ENCODE measurements at regions not wholly inside any gene's neighbourhood (a gene's known extent, or its start where the extent isn't known, plus 50 kb on each side); places are given as distances from the start of the nearest gene placed in this dataset.

DNA sequence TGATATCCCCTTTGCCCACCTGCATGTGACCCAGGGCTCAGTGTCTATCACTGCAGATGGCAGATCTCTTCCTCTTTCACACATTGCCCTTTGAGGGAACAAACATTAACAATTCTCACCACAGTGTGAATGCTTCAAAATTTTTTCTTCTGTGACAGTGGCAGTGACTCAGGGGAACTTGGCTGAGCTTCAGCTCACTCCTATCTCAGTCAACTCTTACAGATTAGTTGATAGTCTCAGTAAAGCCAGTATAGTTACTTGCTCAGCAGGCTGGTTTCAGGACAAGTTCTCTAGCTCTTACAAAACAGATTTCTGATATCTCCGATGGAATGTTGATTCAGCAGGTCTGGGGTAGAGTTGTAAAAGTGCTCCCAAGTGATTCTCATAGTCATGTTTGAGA, 166.9 kb downstream of the DLEU7 start:
- H3K23me2 ChIP-seq (ENCODE audit: insufficient read length, low read depth, low read length, poor library complexity, severe bottlenecking) = no peaks in the 10 kb centered on the region
- no peak overlapping the region for H3T11ph ChIP-seq (ENCODE audit: low read length)
- TF ChIP-seq, protein P1, sequence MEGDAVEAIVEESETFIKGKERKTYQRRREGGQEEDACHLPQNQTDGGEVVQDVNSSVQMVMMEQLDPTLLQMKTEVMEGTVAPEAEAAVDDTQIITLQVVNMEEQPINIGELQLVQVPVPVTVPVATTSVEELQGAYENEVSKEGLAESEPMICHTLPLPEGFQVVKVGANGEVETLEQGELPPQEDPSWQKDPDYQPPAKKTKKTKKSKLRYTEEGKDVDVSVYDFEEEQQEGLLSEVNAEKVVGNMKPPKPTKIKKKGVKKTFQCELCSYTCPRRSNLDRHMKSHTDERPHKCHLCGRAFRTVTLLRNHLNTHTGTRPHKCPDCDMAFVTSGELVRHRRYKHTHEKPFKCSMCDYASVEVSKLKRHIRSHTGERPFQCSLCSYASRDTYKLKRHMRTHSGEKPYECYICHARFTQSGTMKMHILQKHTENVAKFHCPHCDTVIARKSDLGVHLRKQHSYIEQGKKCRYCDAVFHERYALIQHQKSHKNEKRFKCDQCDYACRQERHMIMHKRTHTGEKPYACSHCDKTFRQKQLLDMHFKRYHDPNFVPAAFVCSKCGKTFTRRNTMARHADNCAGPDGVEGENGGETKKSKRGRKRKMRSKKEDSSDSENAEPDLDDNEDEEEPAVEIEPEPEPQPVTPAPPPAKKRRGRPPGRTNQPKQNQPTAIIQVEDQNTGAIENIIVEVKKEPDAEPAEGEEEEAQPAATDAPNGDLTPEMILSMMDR (conservative IDR thresholded peaks at IDR 0.05) = no peak
- no peak overlapping the region for H3K9ac ChIP-seq (ENCODE audit: extremely low read depth, insufficient read length, low read length)
- H2BK15ac ChIP-seq (ENCODE audit: low read depth, low read length) = no peak overlapping the region
- no peaks in the 10 kb centered on the region for H3K27me3 Mint-ChIP-seq (ENCODE audit: low read depth)
- no peak overlapping the region for H2BK20ac ChIP-seq (ENCODE audit: low read depth, low read length, poor library complexity, severe bottlenecking)
- H2AFZ ChIP-seq (ENCODE audit: low read length) = no peak overlapping the region
- no peak overlapping the region for H3K56ac ChIP-seq (ENCODE audit: insufficient read length, low read depth, low read length)
- H3K18ac ChIP-seq (ENCODE audit: insufficient read length, low read depth, low read length) = no peak overlapping the region
- no CpG with 5 or more reads among the region's 1 CpG for WGBS (ENCODE audit: extremely low coverage, insufficient read length, low lambda C conversion rate)
- H3K4me2 ChIP-seq (ENCODE audit: insufficient read depth, insufficient read length, low read length) = no peak overlapping the region
- no peaks in the 10 kb centered on the region for H3K27me3 ChIP-seq (ENCODE audit: insufficient read depth, low read length)
- H4K5ac ChIP-seq (ENCODE audit: insufficient read length, low read depth, low read length) = no peak overlapping the region
- H4K91ac ChIP-seq (ENCODE audit: insufficient read length, low read depth, low read length) = no peak overlapping the region
- H3K79me2 ChIP-seq (ENCODE audit: insufficient read depth, low read length) = no peaks in the 10 kb centered on the region
- no peak overlapping the region for H3K4ac ChIP-seq (ENCODE audit: low read depth, low read length)
- no peaks in the 10 kb centered on the region for H4K20me1 ChIP-seq (ENCODE audit: control insufficient read depth, insufficient read depth, insufficient read length)
- no peak overlapping the region for H3K14ac ChIP-seq (ENCODE audit: insufficient read depth, low read length)
- no peak overlapping the region for H2BK120ac ChIP-seq (ENCODE audit: low read depth, low read length, poor library complexity, severe bottlenecking)
- no peak overlapping the region for H2BK5ac ChIP-seq (ENCODE audit: insufficient read length, low read length)
- H3K9me3 ChIP-seq (ENCODE audit: control insufficient read depth, low read depth, low read length) = no peaks in the 10 kb centered on the region
- no peaks in the 10 kb centered on the region for H3K79me1 ChIP-seq (ENCODE audit: insufficient read depth, low read depth, low read length, poor library complexity, severe bottlenecking)
- DNase-seq = no peak
- no peak overlapping the region for H3K23ac ChIP-seq (ENCODE audit: insufficient read length, low read depth, low read length)
- H3K9me3 Mint-ChIP-seq = no peaks in the 10 kb centered on the region
- H2AK5ac ChIP-seq (ENCODE audit: insufficient read length, low read length) = no peak overlapping the region
- H3K27ac ChIP-seq (ENCODE audit: insufficient read length, low read depth, low read length) = no peak overlapping the region
- H4K8ac ChIP-seq (replicated peaks; ENCODE audit: insufficient read length, low read depth, low read length) = no peak overlapping the region
- H3K36me3 Mint-ChIP-seq (ENCODE audit: insufficient read depth in 1 of 3, low read depth in 3 of 3) = no peaks in the 10 kb centered on the region
- peaks cover 0 to 5% of the 10 kb centered on the region in 2 experiments; a peak in 2 of 4 replicates for H3K4me1 Mint-ChIP-seq
- H3K4me3 Mint-ChIP-seq = no peak overlapping the region
- H3K4me1 ChIP-seq (ENCODE audit: insufficient read depth, low read length) = no peaks in the 10 kb centered on the region
- H2BK12ac ChIP-seq (ENCODE audit: insufficient read length, low read depth, low read length) = no peak overlapping the region
- H3K27ac Mint-ChIP-seq = no peak overlapping the region

Measured in H9 (cell line).